Upper lobe of left lung (tissue), 6 donors: ENCODE measurements at regions not wholly inside any gene's neighbourhood (a gene's known extent, or its start where the extent isn't known, plus 50 kb on each side); places are given as distances from the start of the nearest gene placed in this dataset.

Source experiments
- ATAC-seq, 2 donors: fragments of 200-7000 bp; cut with Tn5 transposase; one replicate each; pipeline ENCODE4 v1.9.1; 2022; ENCODE audit warnings: mild to moderate bottlenecking in 2 of 2, moderate library complexity in 2 of 2; ENCODE audit not compliant: low FRiP score in 2 of 2
- DNase-seq, 2 donors: peaks; one replicate each; pipeline ENCODE4 v3.0.0-alpha.2; 2019 to 2020
- H3K27ac ChIP-seq, 4 donors: fragments of 200-600 bp; sonication (generic); one replicate each; pipeline ENCODE4 v1.5.1; 2016 to 2019
- H3K27me3 ChIP-seq, 4 donors: fragments of 200-600 bp; sonication (generic); one replicate each; pipeline ENCODE4 v1.5.1; 2017 to 2019
- H3K36me3 ChIP-seq, 4 donors: fragments of 200-600 bp; sonication (generic); one replicate each; pipeline ENCODE4 v1.5.1; 2016 to 2019
- H3K4me1 ChIP-seq, 4 donors: fragments of 200-600 bp; sonication (generic); one replicate each; pipeline ENCODE4 v1.5.1; 2018 to 2019
- H3K4me3 ChIP-seq, 4 donors: fragments of 200-600 bp; sonication (generic); one replicate each; pipeline ENCODE4 v1.5.1; 2017 to 2019; ENCODE audit warnings: mild to moderate bottlenecking in 2 of 4, moderate library complexity in 1 of 4
- H3K9me3 ChIP-seq, 4 donors: fragments of 200-600 bp; sonication (generic); one replicate each; pipeline ENCODE4 v1.5.1; 2018 to 2019
- EP300 ChIP-seq, 4 donors: sonication (generic); formaldehyde crosslinking; IDR thresholded peaks; one replicate each; pipeline ENCODE4 v1.5.1; 2017; ENCODE audit warnings: antibody characterized with exemption in 4 of 4, control low read depth in 2 of 4
- POLR2A ChIP-seq, 4 donors: fragments of 450-650 bp; IDR thresholded peaks; one replicate each; pipeline ENCODE4 v1.5.1; 2016 to 2017; ENCODE audit warnings: antibody characterized with exemption in 4 of 4, mild to moderate bottlenecking in 2 of 4
- POLR2AphosphoS5 ChIP-seq, 2 donors: sonication (generic); formaldehyde crosslinking; IDR thresholded peaks; one replicate each; pipeline ENCODE4 v1.5.1; 2017; ENCODE audit warnings: antibody characterized with exemption in 2 of 2
- WGBS, 2 donors: methylation state at CpG; one replicate each; pipeline ENCODE4 v1.1.5; 2017 to 2018; 5-methylcytosine and 5-hydroxymethylcytosine counted together
- TF ChIP-seq, protein P1 (sequence below), 6 experiments: fragments of 450-650 bp in 4 of 6; fragments of 200-600 bp in 2 of 6; sonication (generic) in 2 of 6; IDR thresholded peaks; one replicate each; pipeline ENCODE4 v1.5.1; 2016 to 2019; ENCODE audit warnings: antibody characterized with exemption in 6 of 6
- donor health status: DM: no; HTN: no; CAD: no; lungs with moderate emphysema.
- donor health status: DM: no; HTN: yes; CAD: no; lungs with severe emphysema.

DNA sequence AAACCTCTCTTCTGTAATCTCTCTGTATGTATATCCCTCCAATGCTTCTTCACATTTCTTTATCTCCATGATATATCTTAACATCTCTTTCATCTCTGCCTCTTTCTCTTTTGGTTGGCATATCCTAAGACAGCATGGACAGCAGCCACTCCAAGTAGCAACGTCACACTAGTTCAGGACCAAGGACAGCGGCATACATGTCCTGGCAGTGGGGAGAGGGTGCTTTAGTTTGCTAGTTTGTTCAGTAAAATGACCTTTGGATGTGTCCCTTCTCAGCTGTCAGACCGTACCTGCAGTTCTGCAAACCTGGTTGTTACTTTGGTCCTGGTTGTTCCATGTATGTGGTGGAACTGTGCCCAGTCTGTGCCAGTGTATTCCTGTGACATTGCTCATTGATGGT, 225.6 kb upstream of the ROPN1 start:
- Histone ChIP-seq H3K9me3 (no peaks in the 10 kb centered on the region), H3K27ac (no peak overlapping the region), H3K4me3 (no peak overlapping the region), H3K27me3 (no peaks in the 10 kb centered on the region), H3K36me3 (no peaks in the 10 kb centered on the region), H3K4me1 (no peaks in the 10 kb centered on the region)
- DNase-seq (peak in 1 of 2 donors; percentile 44), ATAC-seq (peak; percentile 48 to 51)
- TF ChIP-seq, protein P1, sequence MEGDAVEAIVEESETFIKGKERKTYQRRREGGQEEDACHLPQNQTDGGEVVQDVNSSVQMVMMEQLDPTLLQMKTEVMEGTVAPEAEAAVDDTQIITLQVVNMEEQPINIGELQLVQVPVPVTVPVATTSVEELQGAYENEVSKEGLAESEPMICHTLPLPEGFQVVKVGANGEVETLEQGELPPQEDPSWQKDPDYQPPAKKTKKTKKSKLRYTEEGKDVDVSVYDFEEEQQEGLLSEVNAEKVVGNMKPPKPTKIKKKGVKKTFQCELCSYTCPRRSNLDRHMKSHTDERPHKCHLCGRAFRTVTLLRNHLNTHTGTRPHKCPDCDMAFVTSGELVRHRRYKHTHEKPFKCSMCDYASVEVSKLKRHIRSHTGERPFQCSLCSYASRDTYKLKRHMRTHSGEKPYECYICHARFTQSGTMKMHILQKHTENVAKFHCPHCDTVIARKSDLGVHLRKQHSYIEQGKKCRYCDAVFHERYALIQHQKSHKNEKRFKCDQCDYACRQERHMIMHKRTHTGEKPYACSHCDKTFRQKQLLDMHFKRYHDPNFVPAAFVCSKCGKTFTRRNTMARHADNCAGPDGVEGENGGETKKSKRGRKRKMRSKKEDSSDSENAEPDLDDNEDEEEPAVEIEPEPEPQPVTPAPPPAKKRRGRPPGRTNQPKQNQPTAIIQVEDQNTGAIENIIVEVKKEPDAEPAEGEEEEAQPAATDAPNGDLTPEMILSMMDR (IDR thresholded peaks at IDR 0.05): no peak
- no peak for TF ChIP-seq EP300 (IDR thresholded peaks at IDR 0.05)
- no peak for TF ChIP-seq POLR2A (IDR thresholded peaks at IDR 0.05)
- TF ChIP-seq POLR2AphosphoS5 (IDR thresholded peaks at IDR 0.05): no peak
- WGBS, 2 donors: 9 to 11% methylated on average over 3 of the region's 3 CpGs

DNA sequence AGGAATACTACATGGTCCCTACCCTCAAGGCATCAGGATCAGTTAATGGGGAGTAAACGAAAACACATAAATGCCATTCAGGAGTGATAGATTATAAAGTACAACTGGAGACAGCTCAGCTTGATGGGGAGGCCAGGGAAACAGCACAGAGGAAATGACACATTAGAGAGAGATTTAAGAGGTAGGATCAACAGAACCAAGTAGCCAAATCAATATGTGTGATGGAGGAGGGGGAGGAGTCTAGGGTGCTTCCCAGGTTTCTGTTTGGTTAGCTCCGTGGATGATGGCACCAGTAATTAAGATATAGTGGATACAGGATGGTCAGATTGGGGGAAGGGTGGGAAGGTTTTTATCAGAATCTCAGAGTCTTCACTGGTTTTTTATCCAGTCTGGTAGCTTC, 229.5 kb upstream of the ROPN1 start:
- Histone ChIP-seq H3K27ac (no peak overlapping the region), H3K4me3 (no peak overlapping the region), H3K4me1 (no peaks in the 10 kb centered on the region), H3K9me3 (no peaks in the 10 kb centered on the region), H3K36me3 (no peaks in the 10 kb centered on the region), H3K27me3 (no peaks in the 10 kb centered on the region)
- TF ChIP-seq POLR2A (IDR thresholded peaks at IDR 0.05) (no peak), POLR2AphosphoS5 (IDR thresholded peaks at IDR 0.05) (no peak), EP300 (IDR thresholded peaks at IDR 0.05) (no peak)
- TF ChIP-seq, protein P1 (IDR thresholded peaks at IDR 0.05): no peak
- DNase-seq: no peak
- no peak for ATAC-seq
- 62 to 76% methylated on average over 2 of the region's 2 CpGs for WGBS, 2 donors

DNA sequence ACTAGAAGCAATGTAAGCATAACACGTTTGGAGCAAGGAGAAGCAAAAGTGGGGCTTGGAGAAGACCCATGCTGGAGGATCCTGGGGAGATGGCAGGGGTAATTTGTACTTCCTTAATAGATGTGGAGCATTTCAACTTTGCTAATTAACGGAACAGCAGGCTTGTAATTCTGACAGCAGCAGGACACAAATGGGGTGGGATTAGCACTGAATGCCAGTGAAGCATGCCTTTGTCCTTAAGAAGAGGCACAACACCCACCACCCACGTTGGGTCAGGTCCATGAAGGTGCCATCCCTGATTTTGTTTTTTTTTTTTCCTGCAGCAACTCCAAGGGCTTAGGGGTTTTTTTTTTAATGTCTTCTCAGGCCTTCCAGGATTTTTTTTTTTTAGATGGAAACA, 231.9 kb upstream of the ROPN1 start:
- Histone ChIP-seq H3K9me3 (peaks cover 0 to 4% (median 2%) of the 10 kb centered on the region in 4 donors), H3K4me3 (no peak overlapping the region), H3K27me3 (no peaks in the 10 kb centered on the region), H3K4me1 (peaks cover 0 to 4% (median 0%) of the 10 kb centered on the region in 4 donors), H3K27ac (no peak overlapping the region), H3K36me3 (no peaks in the 10 kb centered on the region)
- no peak for DNase-seq
- no peak for TF ChIP-seq POLR2AphosphoS5 (IDR thresholded peaks at IDR 0.05)
- no peak for TF ChIP-seq POLR2A (IDR thresholded peaks at IDR 0.05)
- TF ChIP-seq, protein P1 (IDR thresholded peaks at IDR 0.05): no peak
- no peak for TF ChIP-seq EP300 (IDR thresholded peaks at IDR 0.05)
- ATAC-seq: no peak
- WGBS, 2 donors: 80 to 83% methylated on average over 3 of the region's 3 CpGs

DNA sequence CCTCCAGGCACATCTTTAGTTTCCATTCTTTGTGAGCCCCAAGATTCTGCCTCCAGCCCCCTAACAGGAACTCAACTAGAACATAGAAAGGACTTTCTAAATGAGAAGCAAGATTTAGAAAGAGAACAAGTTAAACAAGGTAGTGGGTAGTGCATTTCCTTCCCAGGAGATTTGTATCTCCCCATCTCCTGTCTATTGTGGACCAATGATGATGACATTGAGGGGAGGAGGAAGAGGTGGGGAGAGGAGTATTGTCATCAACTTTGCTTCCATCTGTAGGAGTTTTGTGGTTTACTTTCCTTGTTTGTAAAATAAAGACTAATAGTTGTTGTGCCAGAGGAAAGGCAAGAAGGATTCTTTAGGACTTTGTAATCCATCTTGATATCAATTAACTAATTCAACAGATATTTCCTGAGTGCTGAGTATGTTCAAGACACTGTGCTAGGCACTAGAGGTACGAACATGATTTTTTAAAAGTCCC, 235.3 kb upstream of the ROPN1 start:
- H3K27me3 ChIP-seq: no peaks in the 10 kb centered on the region
- TF ChIP-seq POLR2AphosphoS5 (IDR thresholded peaks at IDR 0.05) (no peak), POLR2A (IDR thresholded peaks at IDR 0.05) (no peak), EP300 (IDR thresholded peaks at IDR 0.05) (no peak)
- TF ChIP-seq, protein P1 (IDR thresholded peaks at IDR 0.05): no peak
- DNase-seq: no peak
- ATAC-seq: no peak
- WGBS, 2 donors: 53 to 73% methylated on average over 1 of the region's 1 CpG
- H3K4me1 ChIP-seq: peaks cover 0 to 4% (median 0%) of the 10 kb centered on the region in 4 donors
- H3K9me3 ChIP-seq: peaks cover 0 to 4% (median 2%) of the 10 kb centered on the region in 4 donors
- no peak overlapping the region for H3K4me3 ChIP-seq
- peak overlapping the region in 1 of 4 donors; percentile 14 for H3K27ac ChIP-seq
- H3K36me3 ChIP-seq: no peaks in the 10 kb centered on the region

DNA sequence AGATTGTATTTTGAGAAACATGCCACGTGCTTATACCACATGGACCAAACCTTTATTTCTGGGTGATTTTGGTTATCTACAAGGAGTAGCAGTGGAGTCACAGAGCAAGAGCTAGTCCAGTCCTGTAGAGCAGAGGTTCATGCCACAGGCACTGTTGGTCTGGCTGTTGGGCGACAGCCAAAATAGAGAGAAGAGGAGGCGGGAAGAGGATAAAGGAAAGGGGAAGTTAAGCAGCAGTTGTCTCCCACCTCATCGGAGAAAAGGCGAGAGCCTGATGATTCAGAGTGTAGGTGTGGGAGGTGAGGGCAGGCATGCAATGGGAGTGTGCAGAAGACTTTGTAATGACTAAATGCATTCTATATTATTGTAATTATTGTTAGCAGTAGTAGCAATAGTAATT, 237.5 kb upstream of the ROPN1 start:
- H3K27me3 ChIP-seq: no peaks in the 10 kb centered on the region
- peaks cover 0 to 4% (median 2%) of the 10 kb centered on the region in 4 donors for H3K9me3 ChIP-seq
- no peak overlapping the region for H3K4me3 ChIP-seq
- no peak for DNase-seq
- H3K4me1 ChIP-seq: peaks cover 0 to 4% (median 0%) of the 10 kb centered on the region in 4 donors
- no peak overlapping the region for H3K27ac ChIP-seq
- WGBS, 2 donors: 66 to 78% methylated on average over 5 of the region's 5 CpGs
- TF ChIP-seq POLR2A (IDR thresholded peaks at IDR 0.05) (no peak), POLR2AphosphoS5 (IDR thresholded peaks at IDR 0.05) (no peak), EP300 (IDR thresholded peaks at IDR 0.05) (no peak)
- TF ChIP-seq, protein P1 (IDR thresholded peaks at IDR 0.05): no peak
- no peaks in the 10 kb centered on the region for H3K36me3 ChIP-seq
- ATAC-seq: no peak
